HG03064 (cell line): ENCODE measurements at regions not wholly inside any gene's neighbourhood (a gene's known extent, or its start where the extent isn't known, plus 50 kb on each side); places are given as distances from the start of the nearest gene placed in this dataset.

ENCODE experiments used
- ATAC-seq: cut with Tn5 transposase; IDR thresholded peaks from one replicate; pipeline ENCODE4 v1.9.1; 2021; ENCODE audit warnings: low read depth; ENCODE audit not compliant: unreplicated experiment

GRCh38 chr2:65812887-65813286 lies 380.5 kb upstream of the SPRED2 start:
- ATAC-seq = no peak

GRCh38 chr2:65807942-65808341 lies 375.5 kb upstream of the SPRED2 start:
- no peak for ATAC-seq

- no peak for ATAC-seq
Measured at GRCh38 chr2:65804777-65805176, 372.4 kb upstream of the SPRED2 start.

GRCh38 chr2:65802298-65802942 lies 370.0 kb upstream of the SPRED2 start:
- no peak for ATAC-seq

GRCh38 chr2:65800998-65801397 lies 368.6 kb upstream of the SPRED2 start:
- ATAC-seq = no peak

- no peak for ATAC-seq
Measured at GRCh38 chr2:65799141-65799854, 366.9 kb upstream of the SPRED2 start.

- no peak for ATAC-seq
Measured at GRCh38 chr2:65798641-65799040, 366.2 kb upstream of the SPRED2 start.

GRCh38 chr2:65794994-65795393 lies 362.6 kb upstream of the SPRED2 start:
- no peak for ATAC-seq

- no peak for ATAC-seq
Measured at GRCh38 chr2:65791404-65791975, 359.1 kb upstream of the SPRED2 start.

GRCh38 chr2:65790676-65790935 lies 358.2 kb upstream of the SPRED2 start:
- ATAC-seq = no peak

GRCh38 chr2:65789923-65790675 lies 357.7 kb upstream of the SPRED2 start:
- no peak for ATAC-seq

GRCh38 chr2:65788556-65788955 lies 356.2 kb upstream of the SPRED2 start:
- no peak for ATAC-seq

GRCh38 chr2:65786765-65787164 lies 354.4 kb upstream of the SPRED2 start:
- ATAC-seq = no peak

- no peak for ATAC-seq
Measured at GRCh38 chr2:65786007-65786717, 353.8 kb upstream of the SPRED2 start.

- ATAC-seq = no peak
Measured at GRCh38 chr2:65782996-65783650, 350.7 kb upstream of the SPRED2 start.

GRCh38 chr2:65782186-65782585 lies 349.8 kb upstream of the SPRED2 start:
- no peak for ATAC-seq

- ATAC-seq = no peak
Measured at GRCh38 chr2:65781756-65782155, 349.4 kb upstream of the SPRED2 start.

GRCh38 chr2:65779021-65779420 lies 346.6 kb upstream of the SPRED2 start:
- no peak for ATAC-seq

- ATAC-seq = no peak
Measured at GRCh38 chr2:65778137-65778536, 345.7 kb upstream of the SPRED2 start.

GRCh38 chr2:65775839-65776238 lies 343.4 kb upstream of the SPRED2 start:
- ATAC-seq = no peak
